NK-92 treated with Interleukin-12 subunit alpha and Interleukin-12 subunit beta, amount 100 ng/mL, for 24 hours (cell line): ENCODE measurements at regions not wholly inside any gene's neighbourhood (a gene's known extent, or its start where the extent isn't known, plus 50 kb on each side); places are given as distances from the start of the nearest gene placed in this dataset.
"Not testable (repeated sequence)": the region's sequence is repeated elsewhere in the genome, so short reads cannot be mapped to it uniquely, and the experiment has no call there.

ENCODE experiments used
- DNase-seq: peaks from one replicate; lab custom pipeline; 2025; lab: John Stamatoyannopoulos, UW

DNA sequence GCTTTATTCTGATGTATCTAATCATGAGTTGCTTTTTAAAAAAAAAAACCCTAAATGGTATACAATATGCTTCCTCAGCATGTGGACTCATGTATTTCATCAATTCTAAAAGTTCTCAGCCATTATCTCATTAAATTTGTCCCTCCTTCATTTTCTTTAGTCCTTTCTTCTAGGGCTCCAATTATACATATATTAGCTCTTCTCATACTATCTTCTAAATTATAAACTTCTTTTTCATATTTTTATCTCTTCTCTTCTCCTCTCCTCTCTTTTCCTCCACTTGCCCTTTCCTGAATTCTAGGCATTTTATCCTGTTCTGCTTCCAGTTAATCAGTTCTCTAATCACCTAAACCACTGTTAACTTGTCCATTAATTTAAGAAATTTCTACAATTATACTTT lies 55.0 kb upstream of the IL33 start:
- DNase-seq, result no peak

DNA sequence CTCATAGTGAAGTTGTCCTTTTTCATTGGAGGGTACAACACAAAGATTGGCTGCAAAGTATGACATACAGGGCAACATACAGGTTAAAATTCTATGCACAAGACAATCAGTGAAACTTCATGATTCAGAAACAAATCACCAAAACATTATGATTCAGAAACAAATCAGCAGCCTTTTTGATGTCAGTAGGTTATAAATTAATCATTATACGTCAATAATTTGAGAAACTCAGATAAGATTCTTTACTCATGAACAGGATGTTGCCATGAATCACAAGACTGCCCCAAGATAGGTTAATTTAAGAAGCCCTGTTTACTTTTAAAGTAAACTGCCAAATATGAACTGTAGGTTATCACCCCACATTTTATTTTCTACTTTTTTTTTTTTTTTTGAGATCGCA lies 62.2 kb upstream of the IL33 start:
- no peak for DNase-seq

DNA sequence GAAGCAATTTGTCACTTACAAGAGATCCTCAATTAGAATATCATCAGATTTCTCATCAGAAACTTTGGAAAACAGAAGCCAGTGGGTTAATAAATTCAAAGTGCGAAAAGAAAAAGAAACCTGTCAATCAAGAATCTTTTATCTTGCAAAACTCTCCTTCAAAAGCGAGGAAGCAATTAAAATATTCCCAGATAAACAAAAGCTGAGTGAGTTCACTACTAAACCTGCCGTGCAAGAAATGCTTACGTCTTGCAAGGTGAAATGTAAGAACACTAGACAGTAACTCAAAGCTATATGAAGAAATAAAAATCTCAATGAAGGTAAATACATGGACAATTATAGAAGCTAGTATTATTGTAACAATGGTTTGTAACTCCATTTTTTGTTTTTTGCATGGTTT lies 62.8 kb upstream of the IL33 start:
- no peak for DNase-seq

DNA sequence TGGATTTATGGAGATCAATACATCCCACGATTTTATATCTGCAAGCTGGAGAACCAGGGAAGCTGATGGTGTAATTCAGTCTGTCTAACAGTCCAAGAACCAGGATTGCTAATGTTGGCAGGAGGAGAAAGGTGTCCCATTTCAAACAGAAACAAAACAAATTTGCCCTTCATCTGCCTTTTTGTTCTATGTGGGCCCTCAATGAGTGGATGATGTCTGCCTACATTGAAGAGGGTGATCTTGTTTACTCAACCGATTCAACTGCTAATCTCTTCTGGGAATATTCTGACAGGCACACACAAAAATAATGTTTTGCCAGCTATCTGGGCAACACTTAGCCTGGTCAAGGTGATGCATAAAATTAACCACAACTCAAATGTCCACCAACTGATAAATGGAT lies 65.1 kb upstream of the IL33 start:
- DNase-seq, result no peak

DNA sequence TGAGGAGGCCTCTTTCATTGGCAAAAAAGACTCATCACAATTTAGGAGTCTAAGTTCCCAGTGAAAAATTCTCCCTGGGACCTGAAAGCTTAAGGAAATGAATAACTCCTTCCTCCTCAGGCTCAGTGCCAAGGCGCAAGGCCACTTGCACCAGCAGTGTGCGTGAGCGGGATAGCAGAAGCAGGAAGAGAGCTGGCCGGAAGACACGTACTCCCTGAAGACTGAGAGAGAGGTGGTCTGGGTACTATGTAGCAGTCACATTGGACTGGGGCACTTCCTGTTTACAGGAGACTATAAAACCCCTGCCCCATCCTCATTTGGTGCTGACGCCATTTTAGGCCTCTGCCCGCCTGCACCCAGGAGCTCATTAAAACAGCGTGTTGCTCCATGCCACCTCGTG lies 66.3 kb upstream of the IL33 start:
- no peak for DNase-seq

DNA sequence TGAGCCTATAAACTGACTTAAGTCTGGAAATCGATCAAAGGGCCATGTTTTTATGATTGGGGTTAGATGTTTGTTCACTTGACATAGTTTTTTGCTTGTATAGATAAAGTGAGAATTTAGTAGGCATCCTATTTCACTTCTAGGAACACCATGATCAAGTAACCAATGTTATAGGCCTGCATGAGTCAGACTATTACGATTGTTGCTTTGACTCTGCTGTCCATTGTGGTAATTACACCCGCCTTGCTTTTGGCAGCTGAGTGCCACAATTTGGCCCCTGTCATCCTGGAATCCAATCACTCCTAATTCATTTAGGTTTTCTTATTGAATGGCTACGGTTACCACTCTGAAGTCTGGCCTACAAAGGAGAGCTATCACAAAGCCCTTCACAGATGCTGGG lies 67.8 kb upstream of the IL33 start:
- DNase-seq, result no peak

DNA sequence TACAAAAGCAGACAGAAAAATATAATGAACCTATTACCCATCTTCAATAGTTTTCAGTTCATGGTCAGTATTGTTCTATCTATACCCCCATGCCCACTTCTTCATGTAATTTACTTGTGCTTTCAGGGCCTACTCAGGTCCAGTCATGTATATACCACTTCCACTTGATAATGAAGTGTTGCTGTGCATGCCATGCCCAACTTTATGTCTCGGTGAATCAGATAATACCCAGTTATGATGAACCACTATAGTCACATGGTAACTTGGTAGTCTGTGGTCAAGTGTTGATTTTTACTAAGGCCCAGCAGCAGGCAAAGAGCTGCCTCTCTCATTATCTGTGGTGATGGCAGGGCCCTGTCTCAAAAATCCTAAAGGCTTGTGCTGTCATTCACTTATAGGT lies 70.7 kb upstream of the IL33 start:
- DNase-seq, result no peak

DNA sequence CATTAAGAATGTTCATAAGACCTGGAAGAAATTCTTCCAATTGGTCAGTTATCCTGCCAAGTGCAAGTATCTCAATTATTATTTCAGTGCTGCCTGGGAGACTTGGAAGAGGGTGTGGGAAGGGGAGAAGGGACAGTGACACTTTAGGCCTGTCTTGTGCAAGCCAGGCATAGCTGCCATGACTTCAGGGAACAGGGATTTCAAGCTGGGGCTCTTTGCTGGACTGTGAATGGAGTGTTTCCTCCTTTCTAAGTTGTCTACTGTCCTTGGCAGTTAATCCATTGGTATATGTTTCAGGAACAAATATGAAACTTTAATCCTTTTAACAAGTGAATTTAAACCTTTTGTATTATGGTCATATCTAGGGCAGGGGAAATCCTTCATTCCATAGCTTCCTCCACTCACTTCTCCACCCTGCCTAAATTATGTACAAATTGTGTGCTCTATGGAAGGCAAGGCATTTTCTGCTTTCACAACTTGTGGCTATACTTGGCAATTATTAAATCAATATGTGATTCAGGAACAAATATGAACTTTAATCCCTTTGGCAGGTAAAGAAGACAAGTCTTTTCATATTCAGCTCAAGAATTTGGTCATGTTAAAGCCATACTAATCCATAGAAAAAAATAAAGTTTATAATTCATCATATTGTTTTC lies 72.7 kb upstream of the IL33 start:
- no peak for DNase-seq

DNA sequence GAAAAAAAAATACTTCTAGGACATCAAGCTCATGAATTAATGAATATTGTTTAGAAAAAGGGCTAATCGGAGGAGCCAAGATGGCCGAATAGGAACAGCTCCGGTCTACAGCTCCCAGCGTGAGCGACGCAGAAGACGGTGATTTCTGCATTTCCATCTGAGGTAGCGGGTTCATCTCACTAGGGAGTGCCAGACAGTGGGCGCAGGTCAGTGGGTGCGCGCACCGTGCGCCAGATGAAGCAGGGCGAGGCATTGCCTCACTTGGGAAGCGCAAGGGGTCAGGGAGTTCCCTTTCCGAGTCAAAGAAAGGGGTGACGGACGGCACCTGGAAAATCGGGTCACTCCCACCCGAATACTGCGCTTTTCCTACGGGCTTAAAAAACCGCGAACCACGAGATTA lies 79.8 kb upstream of the IL33 start:
- not testable (repeated sequence) for DNase-seq

DNA sequence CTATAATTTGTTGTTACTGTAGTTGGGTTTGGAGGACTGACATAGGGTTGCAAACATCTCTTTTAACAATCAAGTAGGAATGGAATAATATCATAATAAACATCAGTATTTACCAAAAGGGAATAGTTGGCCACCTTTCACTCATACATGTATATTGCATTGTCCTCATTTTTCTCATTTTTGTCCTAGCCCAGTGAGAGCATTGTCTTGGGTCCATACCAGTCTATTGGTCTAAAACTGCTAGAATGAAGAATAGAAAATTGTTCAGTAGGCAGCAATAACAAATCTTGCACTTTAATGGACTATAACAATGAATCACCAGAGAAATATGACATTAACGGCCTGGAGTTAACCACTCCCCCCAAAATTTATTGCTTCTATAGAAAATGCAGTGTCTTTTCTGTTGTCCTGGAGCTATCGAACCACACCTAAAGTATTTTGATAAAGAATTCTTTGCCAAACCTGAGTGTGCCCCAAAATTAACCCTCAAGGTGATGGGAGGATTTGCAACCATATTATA lies 80.9 kb upstream of the IL33 start:
- no peak for DNase-seq

DNA sequence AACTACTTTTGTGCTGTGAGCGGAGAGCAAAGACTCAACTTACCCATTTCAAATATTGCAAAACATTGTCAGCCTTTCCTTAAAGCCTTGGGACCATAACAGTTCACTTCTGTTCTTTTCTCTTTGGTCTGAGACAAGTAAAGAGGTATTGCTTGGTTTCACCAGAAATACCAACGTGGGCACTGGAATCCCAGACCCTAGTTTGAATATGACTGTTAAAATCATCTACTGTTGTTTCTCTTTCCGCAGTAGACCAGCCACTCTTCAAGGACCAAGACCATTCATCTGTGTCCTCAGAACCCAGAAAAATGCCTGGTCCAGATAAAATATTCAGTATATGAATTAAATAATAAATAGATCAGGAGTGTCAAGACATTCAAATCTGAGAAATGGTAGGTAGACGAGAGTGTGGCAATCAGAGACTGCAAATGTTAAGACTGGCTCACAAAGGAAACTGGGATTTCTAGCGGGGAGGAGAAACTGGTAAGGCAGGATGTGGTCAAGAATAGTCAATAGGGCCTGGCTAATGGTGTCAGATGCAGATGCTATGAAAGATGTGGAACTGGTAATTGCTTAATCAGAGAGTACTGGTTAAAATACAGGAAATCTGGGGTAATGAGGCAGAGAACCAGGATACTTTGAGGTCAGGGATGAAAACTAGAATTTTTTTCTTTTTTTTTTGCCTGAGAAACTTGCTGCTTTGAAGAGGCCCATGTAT lies 82.1 kb upstream of the IL33 start:
- DNase-seq, result no peak

DNA sequence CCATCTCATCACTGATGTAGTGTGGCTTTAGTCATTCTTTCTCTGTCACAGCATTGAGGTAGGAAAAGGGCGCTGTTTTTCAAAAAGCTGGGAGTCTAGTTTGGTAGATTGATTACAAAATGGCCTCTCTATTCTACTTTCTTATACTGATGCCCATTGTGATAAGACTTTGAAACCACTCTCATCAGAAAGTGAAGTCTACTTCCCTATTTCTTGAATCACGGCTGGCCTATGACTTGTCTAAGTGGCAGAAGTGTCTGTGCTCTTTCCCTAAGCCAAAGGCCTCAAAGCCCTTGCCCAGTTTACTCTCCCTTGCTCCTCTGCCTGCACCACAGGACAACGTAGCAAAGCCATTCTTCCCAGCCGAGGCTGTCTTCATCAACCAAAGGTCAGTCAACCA lies 83.0 kb upstream of the IL33 start:
- DNase-seq, result no peak

DNA sequence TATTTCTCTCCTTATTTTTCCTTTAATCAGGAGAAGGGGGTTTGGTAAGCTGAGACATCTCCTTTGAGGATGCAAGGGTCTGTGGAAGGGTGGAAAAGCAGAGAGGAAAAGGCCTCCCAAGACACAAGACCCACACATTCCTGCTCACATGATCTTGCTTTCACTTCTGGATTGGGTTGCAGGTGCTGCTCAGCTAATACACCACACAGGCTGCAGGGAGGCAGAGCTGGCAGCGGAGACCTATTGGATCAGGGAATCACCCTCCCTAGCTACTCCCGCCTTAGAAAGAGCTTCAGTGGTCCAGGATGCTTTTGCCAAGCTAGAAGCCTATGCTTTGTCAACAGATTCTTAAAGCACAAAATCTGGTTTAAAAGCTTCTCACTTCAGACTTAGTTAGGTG lies 87.6 kb upstream of the IL33 start:
- DNase-seq, result no peak

DNA sequence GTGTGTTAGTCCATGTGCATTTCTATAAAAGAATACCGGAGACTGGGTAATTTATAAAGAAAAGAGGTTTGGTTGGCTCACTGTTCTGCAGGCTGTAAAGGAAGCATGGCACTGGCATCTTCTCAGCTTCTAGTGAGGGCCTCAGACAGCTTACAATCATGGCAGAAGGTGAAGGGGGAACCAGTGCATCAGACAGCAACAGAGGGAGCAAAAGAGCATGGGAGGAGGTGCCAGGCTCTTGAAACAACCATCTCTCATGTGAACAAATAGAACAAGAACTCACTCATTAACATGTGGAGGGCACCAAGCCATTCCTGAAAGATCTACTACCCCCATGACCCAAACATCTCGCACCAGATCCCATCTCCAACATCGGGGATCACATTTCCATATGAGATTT lies 89.2 kb upstream of the IL33 start:
- DNase-seq, result no peak

DNA sequence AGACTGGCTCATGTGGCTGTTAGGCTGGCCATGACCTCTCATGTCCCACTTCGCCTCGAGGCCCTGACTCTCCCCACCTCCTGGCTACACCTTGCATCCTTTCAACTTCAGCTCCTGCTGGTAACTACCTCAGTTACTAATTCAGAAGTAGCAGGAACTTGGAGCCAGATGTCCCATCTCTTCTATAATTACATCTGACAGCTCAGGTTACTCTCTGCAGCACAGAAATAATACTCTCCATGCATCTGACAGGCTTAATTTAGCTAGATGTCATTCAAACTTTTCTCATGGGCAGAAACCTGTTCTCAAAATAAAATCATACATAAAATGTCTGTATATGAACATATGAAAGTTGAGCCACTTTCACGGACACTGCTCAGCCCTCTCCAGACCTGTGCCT lies 92.2 kb upstream of the IL33 start:
- no peak for DNase-seq

DNA sequence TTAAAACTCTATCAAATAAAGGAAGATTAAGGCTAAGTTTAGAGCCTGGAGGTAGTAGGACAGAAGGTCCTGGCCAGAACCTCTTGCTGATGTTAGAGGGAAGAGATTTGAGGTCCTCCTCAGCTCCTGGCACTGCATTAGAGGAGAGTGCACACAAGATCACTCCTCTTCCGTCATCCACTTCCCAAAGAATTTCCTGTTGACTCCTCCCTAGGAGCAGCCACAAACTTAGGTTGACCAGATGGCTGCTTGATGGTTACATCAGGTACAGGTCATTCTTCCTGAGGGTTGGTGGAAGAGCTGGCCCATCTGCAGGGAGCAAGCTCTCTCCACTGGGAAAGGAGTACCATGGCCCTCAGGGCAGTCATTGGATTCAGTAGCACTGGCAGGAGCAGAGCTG lies 93.9 kb upstream of the IL33 start:
- DNase-seq, result no peak

DNA sequence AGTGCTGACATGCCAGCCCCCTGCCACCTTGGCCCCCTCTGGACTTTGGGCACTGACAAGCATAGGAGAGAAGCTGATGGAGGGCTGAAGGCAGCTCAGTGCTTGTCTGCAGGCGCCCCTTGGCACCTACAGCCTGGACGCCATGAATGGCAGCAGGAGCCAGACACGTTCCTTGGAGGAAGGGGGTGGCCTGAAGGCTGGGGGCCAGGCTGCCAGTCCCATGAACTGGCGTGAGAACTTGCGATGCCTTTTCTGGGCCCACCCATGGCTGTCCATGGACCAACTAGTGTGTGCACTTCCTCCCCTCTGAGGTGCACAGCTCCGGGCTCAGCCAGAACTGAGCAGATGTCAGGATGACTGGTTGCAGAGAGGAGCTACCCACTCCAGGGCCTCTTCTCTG lies 99.0 kb upstream of the RANBP6 start:
- no peak for DNase-seq

DNA sequence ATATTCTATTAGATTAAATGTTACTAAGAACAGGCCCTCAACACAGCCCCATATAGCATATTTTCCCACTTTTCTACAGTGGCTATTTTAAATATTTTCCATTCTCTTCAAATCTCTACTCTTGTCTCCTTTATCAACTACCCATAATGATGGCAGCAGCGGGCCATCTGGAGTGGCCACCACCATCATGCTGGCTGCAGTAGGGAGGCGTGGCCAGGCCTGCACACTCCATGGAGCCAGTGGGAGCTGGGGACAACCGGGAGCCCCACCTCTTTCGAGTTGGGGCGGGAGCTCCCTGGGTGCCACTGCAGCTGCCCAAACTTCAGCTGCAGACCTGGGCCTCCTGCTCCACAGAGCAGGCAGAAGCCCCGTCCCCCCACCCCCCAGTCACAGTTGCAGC lies 98.4 kb upstream of the RANBP6 start:
- DNase-seq, result no peak

DNA sequence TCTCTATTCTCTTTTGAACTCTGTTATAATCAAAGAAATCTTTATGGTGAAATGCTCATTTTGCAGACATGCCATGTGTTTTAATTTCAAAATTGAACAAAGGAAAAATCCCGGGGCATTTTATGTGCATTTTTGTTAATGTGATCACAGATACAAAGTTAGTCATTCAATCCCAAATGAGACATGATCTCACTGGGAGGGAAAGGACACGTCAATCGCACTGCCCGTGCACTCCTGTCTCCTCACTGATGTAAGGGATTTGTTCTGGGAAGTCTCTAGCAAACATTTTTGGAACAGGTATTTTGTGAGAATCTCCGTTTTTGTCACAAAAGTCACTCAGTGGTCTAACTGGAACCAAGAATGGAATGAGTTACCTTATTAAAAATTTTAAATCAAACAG lies 97.9 kb upstream of the RANBP6 start:
- no peak for DNase-seq

DNA sequence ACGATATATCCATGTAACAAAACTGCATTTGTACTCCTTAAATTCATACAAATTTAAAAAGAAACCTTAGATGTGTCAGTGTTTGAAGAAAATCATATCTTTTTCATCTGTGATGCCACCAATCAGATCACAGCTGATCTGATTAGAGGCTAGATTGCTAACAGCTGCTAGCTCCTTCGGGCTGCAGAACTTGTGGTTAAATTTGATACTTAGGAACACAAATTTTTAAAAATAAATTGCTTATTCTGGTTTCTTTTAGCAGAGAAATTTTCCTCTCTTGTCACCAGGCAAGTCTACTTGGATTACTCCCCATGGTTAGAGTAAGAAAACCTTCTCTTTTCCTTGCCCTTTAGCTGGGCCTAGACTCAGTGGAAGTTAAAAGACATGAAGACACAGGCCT lies 94.6 kb upstream of the RANBP6 start:
- no peak for DNase-seq

DNA sequence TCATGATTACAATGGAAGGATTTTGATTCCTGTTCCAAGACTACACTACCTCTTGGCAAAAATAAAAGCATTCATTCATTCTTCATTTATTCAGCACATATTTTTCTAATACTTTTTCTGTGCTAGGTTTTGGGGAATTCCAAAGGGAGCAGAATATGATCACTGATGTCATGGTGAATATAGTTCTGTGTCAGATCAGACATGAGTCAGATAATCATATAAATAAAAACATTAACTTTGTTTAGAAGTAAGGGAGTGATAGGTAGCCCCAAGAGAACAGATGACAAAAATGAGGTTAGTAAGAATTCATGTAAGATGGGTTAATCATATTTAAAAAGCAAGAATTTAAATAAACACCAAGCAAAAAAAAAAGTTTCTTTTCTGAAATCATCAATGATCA lies 94.1 kb upstream of the RANBP6 start:
- no peak for DNase-seq

DNA sequence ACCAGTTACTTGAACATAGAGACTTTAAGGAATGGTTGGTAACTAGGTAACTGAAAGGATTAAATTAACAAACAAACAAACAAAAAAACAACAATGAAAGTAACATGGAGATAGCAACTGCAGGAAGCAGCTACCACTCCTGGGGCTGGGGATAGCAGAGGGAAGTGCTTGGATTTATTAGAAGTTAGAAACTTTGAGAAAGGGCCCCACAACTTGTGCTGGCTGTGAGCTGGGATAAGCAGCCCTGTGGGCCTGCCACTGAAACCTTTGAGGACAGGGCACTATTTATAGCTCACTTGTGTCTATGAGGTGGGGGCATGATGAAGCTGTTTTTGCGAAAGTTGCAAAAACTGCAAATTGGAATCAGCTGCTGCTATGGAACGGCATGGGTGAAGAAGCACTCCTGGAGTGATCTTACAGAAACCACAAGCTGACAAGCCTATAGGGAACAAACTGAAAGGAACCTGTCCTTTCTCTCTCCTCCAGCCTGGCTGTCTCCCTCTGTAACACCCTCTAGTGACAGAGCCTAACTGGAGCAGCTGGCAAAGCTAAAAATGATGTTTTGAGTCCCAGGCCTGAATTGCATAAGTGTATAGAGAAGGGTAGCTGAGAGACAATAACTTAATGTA lies 91.4 kb upstream of the RANBP6 start:
- DNase-seq, result no peak

DNA sequence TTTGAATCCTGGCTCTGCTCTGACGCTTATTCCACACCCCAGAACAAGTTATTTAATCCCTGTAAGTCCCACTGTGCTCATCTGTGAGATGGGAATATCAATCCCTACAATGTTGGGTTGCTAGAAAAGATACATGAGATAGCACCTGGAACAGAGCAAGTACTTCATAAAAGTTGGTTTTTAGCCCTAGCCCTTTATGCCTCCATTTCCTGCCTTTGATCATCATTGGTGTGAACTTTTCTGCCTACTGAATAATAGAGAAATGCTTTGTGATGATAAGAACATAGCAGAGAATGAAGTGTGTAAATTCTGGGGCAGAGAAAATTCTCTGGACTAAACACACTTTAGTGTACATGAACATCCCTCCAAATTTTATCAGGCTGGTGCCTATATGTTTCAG lies 90.3 kb upstream of the RANBP6 start:
- no peak for DNase-seq

DNA sequence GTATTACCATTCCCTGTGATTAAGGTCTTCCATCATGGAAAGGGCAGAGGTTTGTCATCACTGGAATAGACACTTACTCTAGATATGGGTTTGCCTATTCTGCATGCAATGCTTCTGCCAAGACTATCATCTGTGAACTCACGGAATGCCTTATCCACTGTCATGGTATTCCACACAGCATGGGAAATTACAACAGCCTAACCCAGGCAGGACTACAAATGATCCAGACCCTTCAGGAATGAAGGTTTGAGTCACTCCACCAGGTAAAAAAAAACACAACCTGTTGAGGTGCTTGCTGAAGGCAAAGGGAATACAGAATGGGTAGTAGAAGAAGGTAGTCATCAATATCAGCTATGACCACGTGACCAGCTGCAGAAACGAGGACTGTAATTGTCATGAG lies 89.0 kb upstream of the RANBP6 start:
- not testable (repeated sequence) for DNase-seq
